Fibroblast of skin of left quadriceps (primary cell): ENCODE measurements at regions not wholly inside any gene's neighbourhood (a gene's known extent, or its start where the extent isn't known, plus 50 kb on each side); places are given as distances from the start of the nearest gene placed in this dataset.

Experiments
- DNase-seq, 2 experiments: peaks; one replicate each; pipeline ENCODE4 v3.0.0-alpha.2; 2013; ENCODE audit warnings: low read depth in 2 of 2

DNA sequence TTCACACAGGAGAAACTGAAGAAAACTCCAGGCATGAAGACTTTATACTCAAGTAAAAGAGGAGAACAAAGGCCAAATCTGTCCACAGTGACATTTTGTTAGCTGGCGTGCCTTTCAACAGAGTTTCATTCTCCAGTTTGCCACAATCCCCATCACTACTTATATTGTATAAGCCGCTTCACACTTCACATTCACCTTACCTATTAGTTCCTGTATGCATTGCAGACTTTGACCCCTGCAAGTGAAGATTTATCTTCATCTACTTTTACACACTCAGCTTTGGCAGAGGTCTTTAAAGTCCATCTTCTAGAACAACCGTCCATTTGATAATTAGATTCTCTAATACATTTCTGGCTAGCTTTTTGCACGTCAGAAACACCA is 56.8 kb upstream of the TANK start:
- no peak for DNase-seq

DNA sequence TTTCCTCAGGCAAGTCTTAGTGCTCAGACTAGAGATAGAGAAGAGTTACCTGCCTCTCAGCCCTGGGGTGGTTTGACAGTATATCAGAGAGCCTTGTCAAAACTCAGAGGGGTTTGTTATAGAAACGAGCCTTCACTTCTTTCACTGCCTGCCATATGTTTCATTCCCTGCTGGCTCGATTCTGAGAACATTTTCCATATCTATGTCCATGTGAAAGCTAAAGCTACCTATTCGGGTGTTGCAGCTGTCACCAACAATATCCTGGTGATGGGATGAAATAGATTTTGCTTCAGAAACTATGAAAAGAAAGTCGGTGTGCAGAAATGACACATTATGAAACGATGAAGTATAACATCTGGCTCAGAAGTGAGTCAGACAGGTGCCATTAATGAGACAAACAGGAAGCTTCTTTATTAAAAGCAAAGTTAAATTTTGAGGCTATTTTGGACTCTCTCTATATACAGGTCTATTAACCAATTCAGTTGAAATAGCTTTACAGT is 56.1 kb upstream of the TANK start:
- DNase-seq, result no peak

DNA sequence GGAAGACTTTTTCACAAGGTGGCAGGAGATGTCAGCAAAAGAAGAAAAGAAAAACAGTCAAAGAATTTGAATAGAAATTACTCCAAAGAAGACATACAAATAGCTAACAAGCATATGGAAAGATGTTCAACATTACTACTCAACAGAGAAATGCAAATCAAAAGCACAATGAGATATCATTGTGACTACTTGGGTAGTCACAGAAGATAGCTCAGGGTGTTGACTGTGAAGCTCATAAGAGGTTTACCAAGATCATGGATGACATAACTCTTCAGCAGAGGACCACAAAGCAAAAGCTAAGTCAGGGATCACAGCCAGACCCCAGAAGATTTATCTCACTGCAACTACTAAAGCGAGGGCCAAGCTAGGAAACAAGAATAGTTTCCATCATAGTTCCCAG is 53.0 kb upstream of the TANK start:
- DNase-seq, result no peak
